Thoracic aorta (tissue), 2 donors: ENCODE measurements at regions not wholly inside any gene's neighbourhood (a gene's known extent, or its start where the extent isn't known, plus 50 kb on each side); places are given as distances from the start of the nearest gene placed in this dataset.
A peak's percentile ranks its signal among the peaks of the same experiment; 100 is the strongest.

Experiments used
- ATAC-seq: fragments of 150-250 bp; one replicate; pipeline ENCODE4 v1.8.0; 2017; ENCODE audit warnings: low read depth; ENCODE audit not compliant: insufficient number of reproducible peaks, low FRiP score
- DNase-seq: peaks from one replicate; pipeline ENCODE4 v3.0.0-alpha.2; 2020; ENCODE audit warnings: low spot score
- H3K27ac ChIP-seq, 2 donors: fragments of 200-600 bp; sonication (generic); 1 replicate in 1 of 2; 2 replicates in 1 of 2; pipeline ENCODE4 v1.5.1; 2016; ENCODE audit warnings: mild to moderate bottlenecking in 2 of 2, moderate library complexity in 2 of 2
- H3K27me3 ChIP-seq: fragments of 200-600 bp; sonication (generic); replicated peaks from 2 replicates; pipeline ENCODE4 v1.6.0; 2016; ENCODE audit warnings: mild to moderate bottlenecking; ENCODE audit not compliant: insufficient read depth
- H3K36me3 ChIP-seq: fragments of 200-600 bp; sonication (generic); one replicate; pipeline ENCODE4 v1.5.1; 2016
- H3K4me1 ChIP-seq, 2 donors: fragments of 200-600 bp; sonication (generic); 1 replicate in 1 of 2; 2 replicates in 1 of 2; pipeline versions ENCODE4 v1.5.1 to v1.6.0; 2016; ENCODE audit warnings: low read depth in 2 of 2, mild to moderate bottlenecking in 1 of 2; ENCODE audit not compliant: control insufficient read depth in 1 of 2
- H3K4me3 ChIP-seq: fragments of 200-600 bp; sonication (generic); 2 replicates; pipeline ENCODE4 v1.5.1; 2016; ENCODE audit warnings: mild to moderate bottlenecking
- H3K9me3 ChIP-seq: fragments of 200-600 bp; sonication (generic); 2 replicates; pipeline ENCODE4 v1.5.1; 2016
- CTCF ChIP-seq: fragments of 200-600 bp; sonication (generic); IDR thresholded peaks from one replicate; pipeline ENCODE4 v1.5.1; 2019; ENCODE audit warnings: antibody characterized with exemption

- Histone ChIP-seq H3K4me1 (peaks cover 8 to 13% of the 10 kb centered on the region in 2 donors), H3K36me3 (no peaks in the 10 kb centered on the region), H3K9me3 (no peaks in the 10 kb centered on the region), H3K27me3 (no peaks in the 10 kb centered on the region), H3K27ac (no peak overlapping the region), H3K4me3 (no peak overlapping the region)
- TF ChIP-seq CTCF, result no peak
- DNase-seq (no peak), ATAC-seq (no peak)
These were observed 148.0 kb upstream of the DMAC1 start for GRCh38 chr9:7947577-7947976.

DNA sequence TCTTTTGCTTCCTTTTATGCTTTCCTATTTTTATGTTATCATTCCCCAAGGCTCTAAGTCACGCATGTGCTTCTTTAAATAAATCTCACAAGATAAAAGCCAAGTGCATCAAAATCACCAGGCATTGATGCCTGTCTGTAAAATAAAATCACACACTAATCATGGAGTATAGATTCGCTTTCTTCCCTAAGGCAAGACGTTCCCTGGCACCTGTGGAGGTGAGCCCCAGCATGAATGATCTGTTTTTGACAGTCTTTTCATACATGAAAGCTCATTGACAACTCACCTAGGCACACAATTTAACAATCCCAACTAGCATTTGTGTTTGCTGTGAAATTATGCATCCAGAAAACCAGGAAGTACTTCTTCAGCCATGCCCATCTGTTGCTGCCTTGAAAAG is 146.9 kb upstream of the DMAC1 start:
- no peaks in the 10 kb centered on the region for H3K27me3 ChIP-seq
- H3K4me3 ChIP-seq, result no peak overlapping the region
- H3K27ac ChIP-seq, result no peak overlapping the region
- no peak for DNase-seq
- no peak for ATAC-seq
- H3K9me3 ChIP-seq, result no peaks in the 10 kb centered on the region
- H3K4me1 ChIP-seq, result peaks cover 8 to 13% of the 10 kb centered on the region in 2 donors
- H3K36me3 ChIP-seq, result no peaks in the 10 kb centered on the region
- no peak for TF ChIP-seq CTCF

- TF ChIP-seq CTCF, result no peak
- Histone ChIP-seq H3K4me1 (peaks cover 8 to 13% of the 10 kb centered on the region in 2 donors), H3K36me3 (no peaks in the 10 kb centered on the region), H3K27ac (no peak overlapping the region), H3K4me3 (no peak overlapping the region), H3K9me3 (no peaks in the 10 kb centered on the region), H3K27me3 (no peaks in the 10 kb centered on the region)
- ATAC-seq (no peak), DNase-seq (no peak)
These were observed 145.0 kb upstream of the DMAC1 start for GRCh38 chr9:7944572-7944971.

- no peak overlapping the region for H3K4me3 ChIP-seq
- peak overlapping the region; percentile 28 to 74 for H3K27ac ChIP-seq
- peaks cover 15 to 30% of the 10 kb centered on the region in 2 donors for H3K4me1 ChIP-seq
- no peak for TF ChIP-seq CTCF
- no peak for ATAC-seq
- no peaks in the 10 kb centered on the region for H3K36me3 ChIP-seq
- H3K27me3 ChIP-seq, result no peaks in the 10 kb centered on the region
- no peak for DNase-seq
- no peaks in the 10 kb centered on the region for H3K9me3 ChIP-seq
These were observed 138.3 kb upstream of the DMAC1 start for GRCh38 chr9:7937761-7938491.

DNA sequence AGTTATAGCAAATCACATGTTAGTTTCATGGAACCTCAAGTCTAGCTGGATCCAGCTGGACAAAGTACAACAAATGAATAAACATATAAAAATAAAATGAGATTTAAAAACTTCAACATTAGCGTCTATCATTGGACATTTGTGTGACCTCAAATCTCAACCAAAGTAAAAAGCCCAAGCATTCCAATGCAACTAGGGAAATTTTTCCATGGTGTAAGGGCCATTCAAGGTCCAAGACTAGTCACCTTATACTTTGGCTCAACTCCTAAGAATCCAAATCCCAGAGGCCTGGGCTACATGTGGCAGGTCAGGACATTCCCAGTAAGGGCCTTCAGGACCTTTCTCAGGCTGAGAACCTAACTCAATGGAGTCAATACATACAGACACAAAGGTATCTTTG is 137.4 kb upstream of the DMAC1 start:
- Histone ChIP-seq H3K27ac (peak overlapping the region; percentile 74 to 82), H3K27me3 (no peaks in the 10 kb centered on the region), H3K4me1 (peaks cover 15 to 30% of the 10 kb centered on the region in 2 donors), H3K36me3 (no peaks in the 10 kb centered on the region), H3K9me3 (no peaks in the 10 kb centered on the region), H3K4me3 (no peak overlapping the region)
- ATAC-seq (peak; percentile 92), DNase-seq (no peak)
- TF ChIP-seq CTCF, result no peak
